Erythroblast (primary cell): ENCODE measurements at regions not wholly inside any gene's neighbourhood (a gene's known extent, or its start where the extent isn't known, plus 50 kb on each side); places are given as distances from the start of the nearest gene placed in this dataset.

Source experiments
- GATA1 ChIP-seq: IDR thresholded peaks from 2 replicates; pipeline ENCODE4 v1.6.1; 2011; ENCODE audit warnings: low read depth, mild to moderate bottlenecking, control low read depth, low read length, moderate library complexity
- POLR2A ChIP-seq: IDR thresholded peaks from 2 replicates; pipeline ENCODE4 v1.6.1; 2011; ENCODE audit warnings: mild to moderate bottlenecking, low read length

DNA sequence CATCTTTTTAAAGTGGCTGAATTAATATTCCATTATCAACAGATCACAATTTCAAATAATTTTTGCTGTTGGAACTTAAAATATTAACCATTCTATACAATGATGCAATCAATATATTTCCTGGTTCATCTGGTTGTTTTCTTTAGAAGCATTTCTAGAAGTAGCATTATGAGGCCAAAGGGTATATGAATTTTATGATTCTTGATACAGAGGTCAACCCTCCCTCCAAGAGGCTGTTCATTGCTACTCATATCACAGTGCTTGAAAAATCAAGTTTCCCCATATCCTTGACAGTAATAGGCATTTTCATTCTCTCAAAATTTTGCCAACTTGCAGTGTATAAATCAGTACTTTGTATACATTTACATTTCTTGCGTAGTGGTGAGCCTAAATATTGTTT is 312.6 kb downstream of the BMPER start:
- TF ChIP-seq POLR2A (no peak), GATA1 (no peak)
